ENCODE measurements at regions not wholly inside any gene's neighbourhood (a gene's known extent, or its start where the extent isn't known, plus 50 kb on each side); places are given as distances from the start of the nearest gene placed in this dataset.

DNA sequence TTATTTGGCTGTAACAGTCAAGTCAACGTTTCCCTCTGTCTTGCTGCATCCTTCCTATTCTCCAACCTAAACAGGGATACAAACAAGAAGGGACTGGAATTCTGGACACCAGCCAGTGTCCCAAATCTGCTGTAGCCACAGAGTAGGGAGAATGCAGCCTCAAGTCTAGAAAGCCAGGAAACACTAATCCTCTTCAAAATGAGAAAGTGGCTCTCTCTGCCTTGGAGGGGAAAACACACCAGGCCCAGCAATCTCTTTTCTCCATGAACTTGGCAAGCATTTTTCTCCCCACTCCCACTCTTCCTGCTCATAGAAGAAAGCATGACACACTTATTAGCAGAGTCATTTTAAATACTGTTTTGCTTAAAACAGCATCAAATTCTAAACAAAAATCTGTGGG lies 781.7 kb downstream of the SQOR start:
- no peaks in the 10 kb centered on the region for H3K27me3 Mint-ChIP-seq (ENCODE audit: low read depth)

DNA sequence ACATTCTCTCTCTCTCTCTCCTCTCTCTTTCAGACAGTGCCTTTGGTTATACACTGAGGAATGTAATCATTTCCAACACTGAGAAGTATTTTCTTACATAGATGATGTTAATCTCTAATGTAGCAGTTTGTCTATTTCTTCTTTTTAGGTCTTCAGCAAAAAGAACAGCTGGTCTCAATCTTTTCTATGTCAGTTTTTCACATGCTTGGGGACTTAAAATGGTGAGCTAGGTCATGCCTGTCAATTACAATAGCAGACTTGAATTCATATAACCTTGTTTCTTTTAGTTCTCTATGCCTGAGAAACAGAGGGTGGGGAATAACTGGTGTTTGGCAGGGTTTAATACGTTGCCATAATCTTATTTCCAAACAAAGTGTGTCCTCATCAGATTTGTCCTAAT lies 786.2 kb downstream of the SQOR start:
- Mint-ChIP-seq H3K4me1 (ENCODE audit: low read depth) (no peaks in the 10 kb centered on the region), H3K9me3 (peaks cover 6 to 10% of the 10 kb centered on the region in 2 donors), H3K4me3 (no peak overlapping the region), H3K27me3 (ENCODE audit: low read depth) (no peaks in the 10 kb centered on the region), H3K36me3 (ENCODE audit: insufficient read depth in 2 of 2) (peaks cover 0 to 4% of the 10 kb centered on the region in 2 donors), H3K27ac (no peak overlapping the region)
- ATAC-seq (replicated peaks in 1 of 2) (no peak), DNase-seq (no peak)

More for the DNA sequence above, 781.7 kb downstream of the SQOR start:
- Mint-ChIP-seq H3K9me3 (peaks cover 3 to 4% of the 10 kb centered on the region in 2 donors), H3K4me1 (ENCODE audit: low read depth) (no peaks in the 10 kb centered on the region), H3K36me3 (ENCODE audit: insufficient read depth in 2 of 2) (no peaks in the 10 kb centered on the region), H3K27ac (no peak overlapping the region), H3K4me3 (no peak overlapping the region)
- DNase-seq (no peak), ATAC-seq (replicated peaks in 1 of 2) (no peak)

DNA sequence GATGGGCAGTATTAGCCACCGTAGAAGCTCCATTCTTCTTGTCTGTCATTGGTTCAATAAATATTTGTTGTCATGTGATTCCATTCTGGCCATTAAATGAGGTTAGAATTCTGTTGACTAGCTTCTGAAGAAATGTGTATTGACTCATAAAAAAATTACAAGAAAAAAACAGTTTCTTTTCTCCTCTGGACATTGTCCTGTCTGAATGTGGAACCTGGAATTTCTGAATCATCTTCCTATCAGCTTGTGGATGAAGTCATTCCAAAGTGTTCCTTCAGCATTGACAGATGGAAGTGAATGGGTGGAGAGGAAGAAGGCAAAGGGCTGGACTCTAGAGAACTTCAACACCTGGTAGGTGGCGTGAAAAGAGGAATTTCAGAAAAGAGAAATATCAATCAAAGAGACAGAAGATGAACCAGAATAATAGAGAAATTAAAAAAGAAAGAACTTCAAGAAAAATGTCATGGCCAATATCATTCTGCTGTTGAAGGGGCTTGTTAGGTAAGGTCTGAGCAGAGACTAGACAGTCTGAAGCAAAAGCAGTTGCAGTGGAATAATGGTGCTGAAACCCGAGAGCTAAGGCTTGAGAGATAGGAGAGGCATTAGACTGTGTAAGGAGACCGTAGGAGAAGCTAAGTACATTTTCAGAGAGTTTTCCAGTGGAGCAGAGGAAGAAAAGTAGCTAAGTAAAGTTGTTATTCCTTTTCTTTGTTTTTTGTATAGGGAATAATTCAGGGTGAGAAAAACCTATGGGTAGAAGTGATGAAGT lies 806.6 kb downstream of the SQOR start:
- peaks cover 2 to 4% of the 10 kb centered on the region in 2 donors for H3K9me3 Mint-ChIP-seq
- ATAC-seq (replicated peaks in 1 of 2): no peak

DNA sequence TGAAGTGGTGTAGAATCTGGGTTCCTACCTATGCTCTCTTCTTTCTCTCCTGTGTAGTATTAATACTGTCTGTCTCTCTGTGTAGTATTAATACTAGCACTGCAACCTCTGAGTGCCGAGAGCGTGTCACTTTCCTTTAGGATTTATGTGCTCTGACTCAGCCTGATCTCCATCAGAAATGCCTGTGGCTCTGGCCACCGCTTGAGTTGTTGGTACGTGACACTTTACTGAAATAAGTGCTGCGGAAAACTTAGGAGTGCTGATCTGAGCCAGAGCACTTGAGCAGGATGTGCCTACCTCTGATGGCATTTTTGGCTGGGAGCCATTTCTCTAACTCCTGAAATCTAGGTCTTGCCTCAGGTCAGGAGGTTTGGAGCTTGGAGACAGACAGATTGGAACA lies 807.4 kb downstream of the SQOR start:
- no peaks in the 10 kb centered on the region for H3K4me1 Mint-ChIP-seq (ENCODE audit: low read depth)
- no peaks in the 10 kb centered on the region for H3K27me3 Mint-ChIP-seq (ENCODE audit: low read depth)
- H3K27ac Mint-ChIP-seq: no peak overlapping the region
- ATAC-seq (replicated peaks in 1 of 2): no peak
- peaks cover 2 to 4% of the 10 kb centered on the region in 2 donors for H3K9me3 Mint-ChIP-seq
- H3K36me3 Mint-ChIP-seq (ENCODE audit: insufficient read depth in 2 of 2): peaks cover 0 to 2% of the 10 kb centered on the region in 2 donors
- no peak for DNase-seq
- H3K4me3 Mint-ChIP-seq: no peak overlapping the region

More for the DNA sequence above, 806.6 kb downstream of the SQOR start:
- no peak for DNase-seq
- Mint-ChIP-seq H3K36me3 (ENCODE audit: insufficient read depth in 2 of 2) (peaks cover 0 to 2% of the 10 kb centered on the region in 2 donors), H3K4me1 (ENCODE audit: low read depth) (no peaks in the 10 kb centered on the region), H3K27me3 (ENCODE audit: low read depth) (no peaks in the 10 kb centered on the region), H3K27ac (no peak overlapping the region), H3K4me3 (no peak overlapping the region)

DNA sequence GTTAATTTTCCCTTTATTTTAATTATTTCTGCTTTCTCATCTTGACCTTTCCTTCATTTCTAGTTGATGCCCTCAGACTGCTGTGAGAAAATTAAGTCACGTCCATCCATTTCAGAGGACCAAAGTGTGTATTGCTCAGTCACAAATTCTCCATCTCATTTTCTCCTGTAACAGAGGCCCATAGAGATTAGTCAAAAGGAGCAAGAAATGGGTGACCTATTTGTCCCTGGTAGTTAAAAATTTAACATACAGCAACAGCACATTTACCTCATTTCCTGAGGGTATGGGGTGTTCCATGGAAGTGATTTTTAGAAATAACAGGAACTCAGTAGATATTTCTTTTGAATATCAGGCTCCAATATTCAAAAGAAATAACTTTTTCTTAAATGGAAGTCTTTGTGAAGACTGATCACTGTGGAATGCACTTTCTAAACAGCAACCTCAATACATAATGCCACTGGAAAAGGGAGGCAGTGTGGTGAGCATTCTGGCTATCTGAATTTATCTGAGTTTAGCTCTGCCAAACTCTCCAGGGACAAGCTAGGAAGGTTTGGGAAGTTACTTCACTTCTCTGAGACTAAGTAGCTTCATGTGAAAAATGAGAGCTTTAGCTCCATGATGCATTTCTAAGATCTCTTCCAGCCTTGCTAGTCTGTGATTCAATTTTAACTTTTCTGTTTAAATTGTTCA lies 808.2 kb downstream of the SQOR start:
- H3K4me1 Mint-ChIP-seq (ENCODE audit: low read depth): no peaks in the 10 kb centered on the region
- no peak for ATAC-seq (replicated peaks in 1 of 2)

DNA sequence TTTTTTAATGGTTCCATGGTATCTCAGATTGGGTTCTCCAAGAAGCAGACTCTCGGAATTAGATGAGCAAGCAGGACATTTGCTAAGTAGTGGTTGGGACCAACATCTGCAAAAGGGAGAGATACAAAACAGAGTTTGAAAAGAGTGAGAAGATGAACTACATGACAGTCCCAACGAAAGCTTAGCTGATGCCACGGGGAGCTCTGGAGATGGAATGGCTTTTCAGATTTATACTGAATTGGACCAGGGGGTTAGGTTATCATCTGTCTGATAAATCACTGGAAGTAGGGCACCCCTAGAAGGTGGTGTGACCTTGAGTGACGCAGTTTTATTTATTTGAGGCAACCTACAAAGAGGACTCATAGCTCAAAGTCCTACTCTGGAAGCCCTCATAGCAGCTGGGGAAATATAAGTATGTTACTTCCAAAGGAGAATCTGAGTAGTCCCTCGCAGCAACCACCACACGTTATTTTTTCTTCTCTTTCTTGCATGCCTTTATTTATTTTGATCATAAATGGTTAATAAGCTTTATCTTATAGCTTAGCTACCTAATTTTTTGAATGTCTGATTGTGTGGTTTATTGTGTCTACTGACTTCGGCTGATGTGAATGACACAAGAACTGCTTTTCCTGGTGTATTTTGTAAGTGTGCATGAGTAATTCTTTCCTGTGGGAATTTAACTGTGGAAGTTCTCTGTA lies 815.4 kb downstream of the SQOR start:
- no peak for ATAC-seq (replicated peaks in 1 of 2)
- Mint-ChIP-seq H3K27me3 (ENCODE audit: low read depth) (no peaks in the 10 kb centered on the region), H3K4me1 (ENCODE audit: low read depth) (no peaks in the 10 kb centered on the region), H3K4me3 (no peak overlapping the region), H3K27ac (no peak overlapping the region), H3K36me3 (ENCODE audit: insufficient read depth in 2 of 2) (no peaks in the 10 kb centered on the region), H3K9me3 (peaks cover 0 to 6% of the 10 kb centered on the region in 2 donors)
- DNase-seq: no peak

More for the DNA sequence above, 808.2 kb downstream of the SQOR start:
- DNase-seq: no peak
- Mint-ChIP-seq H3K9me3 (peaks cover 2 to 4% of the 10 kb centered on the region in 2 donors), H3K27me3 (ENCODE audit: low read depth) (no peaks in the 10 kb centered on the region), H3K4me3 (no peak overlapping the region), H3K27ac (no peak overlapping the region), H3K36me3 (ENCODE audit: insufficient read depth in 2 of 2) (peaks cover 0 to 2% of the 10 kb centered on the region in 2 donors)

DNA sequence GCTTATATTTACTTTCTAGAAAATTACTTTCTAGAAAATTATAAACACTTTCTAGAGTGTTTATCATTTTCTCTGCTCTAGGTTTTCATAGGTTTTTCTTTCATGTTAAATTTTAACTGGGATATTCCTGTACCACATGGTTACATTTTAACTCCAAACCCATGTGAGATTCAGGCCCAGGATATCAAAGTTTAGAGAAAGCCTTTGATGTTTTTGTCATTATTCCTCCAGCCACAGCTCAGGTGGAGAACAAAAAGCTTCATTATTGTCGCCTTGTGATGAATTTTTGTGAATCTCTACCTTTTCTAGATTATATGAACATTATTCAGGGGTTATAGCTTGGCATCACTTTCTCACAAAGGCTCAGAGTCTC lies 816.0 kb downstream of the SQOR start:
- Mint-ChIP-seq H3K9me3 (peaks cover 0 to 6% of the 10 kb centered on the region in 2 donors), H3K27me3 (ENCODE audit: low read depth) (no peaks in the 10 kb centered on the region), H3K4me1 (ENCODE audit: low read depth) (no peaks in the 10 kb centered on the region), H3K27ac (no peak overlapping the region), H3K36me3 (ENCODE audit: insufficient read depth in 2 of 2) (no peaks in the 10 kb centered on the region), H3K4me3 (no peak overlapping the region)
- no peak for ATAC-seq (replicated peaks in 1 of 2)
- no peak for DNase-seq

DNA sequence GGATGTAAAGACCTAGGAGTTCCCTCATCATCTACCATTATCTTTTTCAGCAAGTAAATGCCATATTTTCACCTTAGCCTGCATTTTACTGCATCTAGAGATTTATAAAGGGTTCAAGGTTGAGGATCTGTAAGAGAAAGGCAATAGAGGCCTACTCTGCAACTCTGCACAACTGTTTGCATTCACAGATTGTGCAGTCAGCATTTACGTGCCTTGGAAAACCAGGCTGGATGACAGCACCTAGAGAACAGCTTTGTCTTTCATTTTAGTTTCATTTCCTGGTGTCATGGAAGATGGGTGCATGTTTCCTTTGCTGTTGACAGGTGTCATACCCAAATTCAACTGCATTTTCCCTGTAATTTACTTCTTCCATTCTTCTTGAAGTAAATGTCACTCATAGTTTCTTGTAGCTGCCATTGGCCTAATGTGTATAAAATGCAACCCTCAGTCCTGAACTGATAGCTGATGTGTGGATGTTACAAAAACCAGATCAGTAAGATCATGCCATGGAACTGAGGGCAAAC lies 817.5 kb downstream of the SQOR start:
- no peak overlapping the region for H3K4me3 Mint-ChIP-seq
- no peak overlapping the region for H3K27ac Mint-ChIP-seq
- H3K4me1 Mint-ChIP-seq (ENCODE audit: low read depth): no peaks in the 10 kb centered on the region
- ATAC-seq (replicated peaks in 1 of 2) (no peak), DNase-seq (no peak)
- H3K27me3 Mint-ChIP-seq (ENCODE audit: low read depth): no peaks in the 10 kb centered on the region
- no peaks in the 10 kb centered on the region for H3K36me3 Mint-ChIP-seq (ENCODE audit: insufficient read depth in 2 of 2)
- peaks cover 0 to 6% of the 10 kb centered on the region in 2 donors for H3K9me3 Mint-ChIP-seq

DNA sequence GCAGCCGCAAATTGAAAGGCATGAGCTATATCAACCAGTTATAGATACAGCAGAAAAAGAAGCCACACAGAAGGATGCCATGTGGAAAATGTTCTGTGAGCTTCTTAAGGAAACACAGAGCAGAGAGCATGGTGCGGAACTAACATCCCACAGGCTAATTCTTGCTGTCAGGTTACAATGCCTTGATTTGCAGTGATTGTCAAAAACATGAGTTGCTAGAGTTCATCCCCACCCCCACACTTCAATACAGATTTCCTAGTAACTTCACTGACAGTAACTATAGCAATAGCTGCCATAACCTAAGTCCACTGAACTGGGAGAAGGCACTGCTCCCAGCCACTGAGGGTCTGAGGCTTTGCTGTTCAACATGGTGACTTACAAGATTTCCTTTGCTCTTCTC lies 821.6 kb downstream of the SQOR start:
- no peak overlapping the region for H3K27ac Mint-ChIP-seq
- ATAC-seq (replicated peaks in 1 of 2): no peak
- DNase-seq: no peak
- no peaks in the 10 kb centered on the region for H3K27me3 Mint-ChIP-seq (ENCODE audit: low read depth)
- H3K4me1 Mint-ChIP-seq (ENCODE audit: low read depth): no peaks in the 10 kb centered on the region
- no peak overlapping the region for H3K4me3 Mint-ChIP-seq
- peaks cover 2 to 3% of the 10 kb centered on the region in 2 donors for H3K9me3 Mint-ChIP-seq
- H3K36me3 Mint-ChIP-seq (ENCODE audit: insufficient read depth in 2 of 2): no peaks in the 10 kb centered on the region

DNA sequence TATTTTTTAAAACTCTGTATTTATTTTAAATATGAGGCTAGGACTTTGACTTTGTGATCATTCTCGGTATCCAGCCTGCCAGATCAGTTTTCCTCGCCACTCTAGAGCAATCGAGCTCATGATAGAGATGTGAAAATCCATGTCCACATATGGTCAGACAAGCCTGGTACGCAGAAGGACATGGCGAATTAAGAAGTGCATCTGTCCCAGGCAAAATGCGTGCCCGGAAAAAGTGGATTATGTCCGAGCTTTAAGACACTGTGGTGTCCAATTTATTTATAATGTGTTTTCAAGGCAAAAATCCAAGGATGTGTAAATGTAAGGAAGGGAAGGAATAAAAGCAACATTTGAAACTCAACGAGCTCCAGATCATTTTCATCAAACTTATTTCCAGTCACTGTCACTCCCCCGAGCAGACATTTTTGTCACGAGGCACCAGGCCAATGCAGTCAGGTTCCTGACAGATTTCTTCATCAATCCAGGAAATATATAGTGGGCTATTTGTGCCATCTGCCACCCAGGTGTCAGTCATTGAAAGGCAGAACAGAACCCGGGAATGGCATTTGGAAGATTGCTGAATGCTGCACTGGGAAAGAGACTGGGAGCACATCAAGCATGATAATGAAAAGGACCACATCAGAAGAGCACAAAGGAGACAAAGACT lies 825.7 kb downstream of the SQOR start:
- Mint-ChIP-seq H3K4me3 (no peak overlapping the region), H3K9me3 (peaks cover 0 to 2% of the 10 kb centered on the region in 2 donors), H3K36me3 (ENCODE audit: insufficient read depth in 2 of 2) (no peaks in the 10 kb centered on the region)

DNA sequence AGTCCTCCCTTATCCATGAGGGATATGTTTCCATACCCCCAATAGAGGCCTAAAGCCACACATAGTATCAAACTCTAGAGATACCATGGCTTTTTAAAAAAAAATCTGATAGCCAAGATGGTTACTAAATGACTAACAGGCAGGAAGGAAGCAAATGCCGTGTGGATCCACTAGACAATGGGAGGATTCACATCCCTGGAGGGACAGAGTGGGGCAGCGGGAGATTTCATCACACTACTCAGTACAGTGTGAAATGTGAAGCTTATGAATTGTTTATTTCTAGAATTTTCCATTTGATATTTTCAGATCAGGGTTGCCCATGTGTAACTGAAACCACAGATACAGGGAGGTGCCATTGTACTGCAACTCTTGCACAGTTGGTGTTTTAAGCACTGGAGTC lies 826.6 kb downstream of the SQOR start:
- no peaks in the 10 kb centered on the region for H3K4me1 Mint-ChIP-seq (ENCODE audit: low read depth)
- ATAC-seq (replicated peaks in 1 of 2): no peak
- H3K4me3 Mint-ChIP-seq: no peak overlapping the region
- H3K9me3 Mint-ChIP-seq: peaks cover 0 to 2% of the 10 kb centered on the region in 2 donors
- no peaks in the 10 kb centered on the region for H3K36me3 Mint-ChIP-seq (ENCODE audit: insufficient read depth in 2 of 2)
- no peaks in the 10 kb centered on the region for H3K27me3 Mint-ChIP-seq (ENCODE audit: low read depth)
- no peak overlapping the region for H3K27ac Mint-ChIP-seq
- DNase-seq: no peak

More for the DNA sequence above, 825.7 kb downstream of the SQOR start:
- ATAC-seq (replicated peaks in 1 of 2): no peak
- Mint-ChIP-seq H3K27ac (no peak overlapping the region), H3K4me1 (ENCODE audit: low read depth) (no peaks in the 10 kb centered on the region), H3K27me3 (ENCODE audit: low read depth) (no peaks in the 10 kb centered on the region)
- DNase-seq: no peak

DNA sequence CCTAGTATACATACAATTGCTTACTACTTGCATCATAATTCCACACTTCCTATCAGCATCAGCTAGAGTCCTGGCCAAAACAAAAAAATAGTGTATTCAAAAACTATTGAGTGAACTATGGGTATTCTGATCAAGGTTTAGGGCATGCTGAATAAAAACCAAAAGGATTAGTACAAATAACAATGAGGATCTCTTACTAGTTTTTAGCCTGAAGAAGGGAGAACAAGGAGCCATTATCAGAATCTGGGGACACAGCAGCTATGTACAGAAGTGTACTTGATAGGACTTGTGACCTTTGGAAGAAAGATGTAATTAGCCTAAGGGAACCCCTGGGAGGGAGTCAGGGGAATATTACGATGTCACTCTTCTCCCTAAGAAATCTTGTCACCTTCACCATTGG lies 832.2 kb downstream of the SQOR start:
- Mint-ChIP-seq H3K9me3 (peaks cover 2 to 3% of the 10 kb centered on the region in 2 donors), H3K27me3 (ENCODE audit: low read depth) (no peaks in the 10 kb centered on the region), H3K4me1 (ENCODE audit: low read depth) (no peaks in the 10 kb centered on the region), H3K4me3 (no peak overlapping the region), H3K36me3 (ENCODE audit: insufficient read depth in 2 of 2) (no peaks in the 10 kb centered on the region), H3K27ac (no peak overlapping the region)
- no peak for ATAC-seq (replicated peaks in 1 of 2)
- no peak for DNase-seq

DNA sequence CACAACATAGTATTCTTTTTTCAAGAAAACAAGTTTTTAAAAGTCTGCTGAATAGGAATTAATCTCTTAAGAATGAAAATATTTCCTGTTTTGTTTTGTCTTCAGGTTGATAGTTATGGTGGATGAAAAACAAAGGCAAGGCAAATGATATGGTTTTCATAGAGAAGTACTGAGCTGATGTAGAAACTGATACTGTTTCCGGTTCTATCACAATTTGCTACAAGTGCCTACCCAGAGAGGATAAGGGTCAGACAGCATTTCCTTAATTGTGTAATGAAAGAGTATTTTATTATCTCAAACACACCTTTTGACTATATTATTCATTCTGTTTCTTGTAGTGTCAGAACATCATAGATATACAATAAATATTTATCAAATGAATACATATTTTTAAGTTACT lies 836.3 kb downstream of the SQOR start:
- Mint-ChIP-seq H3K9me3 (peaks cover 2 to 7% of the 10 kb centered on the region in 2 donors), H3K36me3 (ENCODE audit: insufficient read depth in 2 of 2) (no peaks in the 10 kb centered on the region), H3K4me3 (no peak overlapping the region), H3K4me1 (ENCODE audit: low read depth) (no peaks in the 10 kb centered on the region), H3K27me3 (ENCODE audit: low read depth) (no peaks in the 10 kb centered on the region), H3K27ac (no peak overlapping the region)
- DNase-seq: no peak
- no peak for ATAC-seq (replicated peaks in 1 of 2)
